ENCODE measurements at regions not wholly inside any gene's neighbourhood (a gene's known extent, or its start where the extent isn't known, plus 50 kb on each side); places are given as distances from the start of the nearest gene placed in this dataset.
"Not testable (repeated sequence)": the region's sequence is repeated elsewhere in the genome, so short reads cannot be mapped to it uniquely, and the experiment has no call there.

DNA sequence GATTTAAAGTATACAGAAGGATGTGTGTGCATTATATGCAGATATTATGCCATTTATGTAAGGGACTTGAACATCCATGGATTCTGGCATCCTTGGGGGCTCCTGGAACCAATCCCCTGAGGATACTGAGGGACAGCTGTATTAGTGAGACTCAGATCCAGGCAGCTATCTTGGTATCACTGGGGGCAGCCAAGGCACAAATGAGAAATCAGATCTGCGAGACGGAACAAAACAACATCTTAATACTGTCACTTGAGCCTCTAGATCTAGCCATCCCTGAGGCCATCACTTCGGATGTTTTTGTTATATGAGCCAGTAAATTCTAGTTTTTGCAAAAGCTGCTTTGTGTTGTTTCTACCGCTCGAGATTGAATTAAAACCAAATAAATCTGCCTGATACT lies 175.1 kb upstream of the SFSWAP start:
- no peak for DNase-seq

DNA sequence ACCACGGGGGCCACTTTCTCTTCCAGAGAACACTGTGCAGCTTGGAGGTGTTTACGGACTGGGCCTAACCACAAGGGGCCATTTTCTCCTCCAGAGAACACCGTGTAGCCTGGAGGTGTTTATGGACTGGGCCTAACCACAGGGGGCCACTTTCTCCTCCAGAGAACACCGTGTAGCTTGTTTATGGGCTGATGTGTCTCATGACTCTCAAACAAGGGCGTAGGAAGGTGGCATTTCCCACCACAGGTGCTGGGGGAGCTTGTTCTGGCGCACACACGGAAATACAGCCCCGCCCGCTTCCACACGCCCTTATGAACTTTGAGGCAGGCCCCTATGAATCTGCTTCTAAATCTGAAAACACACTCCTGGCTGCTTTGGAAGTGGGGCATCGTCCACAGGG lies 174.6 kb upstream of the SFSWAP start:
- no peak for DNase-seq

DNA sequence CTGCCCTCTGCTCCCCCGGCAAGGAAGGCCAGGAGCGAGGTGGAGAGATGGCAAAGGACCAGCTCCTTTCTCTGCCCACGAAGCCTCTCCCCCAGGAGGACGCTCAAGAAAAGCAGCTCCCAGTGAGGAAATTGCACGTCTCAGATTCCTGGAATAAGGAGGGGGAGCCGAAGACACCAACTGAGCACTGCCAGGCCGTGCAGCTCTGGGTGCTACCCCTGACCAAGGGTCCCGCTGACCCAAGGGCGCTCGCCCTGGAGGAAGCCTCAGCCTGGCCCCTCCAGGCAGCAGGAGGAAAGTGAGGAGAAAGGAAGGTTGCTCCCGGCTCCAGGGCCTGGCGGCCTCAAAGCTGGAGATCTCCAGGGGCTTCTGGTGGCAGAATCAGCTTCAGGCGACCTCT lies 174.1 kb upstream of the SFSWAP start:
- no peak for DNase-seq

DNA sequence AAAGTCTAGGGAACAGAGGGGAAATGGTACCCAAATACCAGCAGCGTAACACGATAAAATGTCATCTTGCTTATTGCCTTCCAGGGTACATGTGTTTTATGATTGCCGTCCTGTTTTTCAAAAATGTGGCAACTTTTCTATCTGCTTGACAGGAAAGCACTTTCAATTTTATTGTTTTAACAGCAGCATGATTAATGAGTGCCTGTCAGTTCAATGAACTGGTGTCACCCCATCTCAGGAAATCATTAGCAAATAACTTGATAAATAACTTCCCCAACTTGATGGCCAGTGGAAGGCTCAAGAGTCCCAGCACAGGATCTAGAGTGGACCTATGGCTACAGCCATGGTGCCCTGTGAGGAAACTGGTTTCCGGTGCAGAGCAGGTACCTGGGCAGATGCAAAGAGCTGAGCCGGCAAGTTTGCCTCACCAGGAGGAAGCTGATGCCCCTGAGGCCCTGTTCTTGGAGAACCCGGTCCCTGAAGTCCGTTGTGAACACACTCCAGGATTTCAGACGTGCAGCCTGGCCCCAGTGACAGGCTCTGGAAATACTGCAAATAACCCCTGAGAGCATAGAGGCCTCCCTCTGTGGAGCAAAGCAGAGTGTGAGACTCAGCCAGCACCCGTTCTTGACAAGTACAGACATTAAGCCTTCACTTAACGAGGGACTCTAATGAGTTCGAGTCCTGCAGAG lies 173.5 kb upstream of the SFSWAP start:
- no peak for DNase-seq

DNA sequence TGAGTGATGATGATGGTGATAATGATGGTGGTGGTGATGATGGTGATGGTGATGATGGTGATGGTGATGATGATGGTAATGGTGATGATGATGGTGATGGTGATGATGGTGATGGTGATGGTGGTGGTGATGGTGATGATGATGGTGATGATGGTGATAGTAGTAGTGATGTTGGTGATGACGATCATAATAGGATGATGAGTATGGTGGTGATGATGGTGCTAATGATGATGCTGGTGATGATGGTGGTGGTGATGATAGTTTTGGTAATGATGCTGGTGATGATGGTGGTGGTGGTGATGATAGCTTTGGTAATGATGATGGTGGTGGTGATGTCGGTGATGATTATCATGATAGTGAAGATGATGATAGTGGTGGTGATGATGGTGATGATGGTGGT lies 171.5 kb upstream of the SFSWAP start:
- no peak for DNase-seq

DNA sequence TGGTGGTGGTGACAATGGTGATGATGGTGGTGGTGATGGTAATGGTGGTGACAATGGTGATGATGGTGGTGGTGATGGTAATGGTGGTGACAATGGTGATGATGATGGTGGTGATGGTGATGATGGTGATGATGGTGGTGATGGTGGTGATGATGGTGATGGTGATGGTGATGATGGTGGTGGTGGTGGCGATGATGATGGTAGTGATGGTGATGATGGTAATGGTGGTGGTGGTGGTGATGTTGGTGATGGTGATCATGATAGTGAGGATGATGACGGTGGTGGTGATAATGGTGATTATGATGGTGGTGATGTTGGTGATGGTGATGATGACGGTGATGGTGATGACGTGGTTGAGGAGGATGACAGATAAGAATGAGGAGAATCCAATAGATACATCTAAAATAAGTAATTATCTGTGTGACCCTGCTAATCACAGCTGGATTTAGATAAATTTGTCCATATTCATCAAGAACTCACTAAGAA lies 170.7 kb upstream of the SFSWAP start:
- no peak for DNase-seq

DNA sequence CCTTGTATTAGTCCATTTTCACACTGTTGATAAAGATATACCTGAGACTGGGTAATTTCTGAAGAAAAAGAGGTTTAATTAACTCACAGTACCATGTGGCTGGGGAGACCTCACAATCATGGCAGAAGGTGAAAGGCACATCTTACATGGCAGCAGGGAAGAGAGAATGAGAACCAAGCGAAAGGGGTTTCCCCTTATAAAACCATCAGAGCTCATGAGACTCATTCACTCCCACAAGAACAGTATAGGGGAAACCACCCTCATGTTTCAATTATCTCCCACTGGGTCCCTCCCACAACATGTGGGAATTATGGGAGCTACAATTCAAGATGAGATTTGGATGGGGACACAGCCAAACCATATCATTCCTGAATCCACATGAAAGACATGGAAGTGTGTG lies 169.4 kb upstream of the SFSWAP start:
- not testable (repeated sequence) for DNase-seq

DNA sequence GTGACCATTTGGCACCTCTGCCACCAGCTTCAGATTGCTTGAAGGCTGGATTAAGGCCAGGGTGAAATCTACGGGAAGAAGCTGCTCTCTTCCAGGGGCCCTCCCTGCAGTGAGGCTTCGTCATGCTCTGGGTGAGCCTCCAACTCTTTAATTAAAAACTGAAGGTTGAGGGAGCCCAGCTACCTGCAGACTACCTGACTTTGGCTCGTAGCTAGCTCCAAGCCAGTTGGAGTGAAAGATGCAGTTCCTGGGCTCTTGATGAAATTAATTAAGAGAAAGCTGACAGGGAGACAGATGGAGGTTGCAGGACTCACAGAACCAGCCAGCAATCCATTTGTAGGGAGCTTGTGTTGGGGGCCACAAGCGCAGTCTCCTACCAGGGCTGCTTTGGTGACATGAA lies 168.5 kb upstream of the SFSWAP start:
- DNase-seq: no peak

DNA sequence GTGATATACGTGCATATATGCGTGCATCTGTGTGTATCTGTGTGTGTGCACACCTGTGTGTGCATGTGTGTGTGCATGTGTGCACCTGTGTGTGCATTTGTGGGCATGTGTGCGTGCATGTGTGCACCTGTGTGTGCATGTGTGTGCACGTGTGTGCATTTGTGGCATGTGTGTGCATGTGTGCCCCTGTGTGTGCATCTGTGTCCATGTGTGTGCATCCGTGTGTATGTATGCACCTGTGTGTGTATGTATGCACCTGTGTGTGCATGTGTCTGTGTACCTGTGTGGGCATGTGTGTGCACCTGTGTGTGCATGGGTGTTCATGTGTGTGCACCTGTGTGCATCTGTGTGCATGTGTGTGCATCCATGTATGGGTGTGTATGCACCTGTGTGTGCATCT lies 167.8 kb upstream of the SFSWAP start:
- no peak for DNase-seq

DNA sequence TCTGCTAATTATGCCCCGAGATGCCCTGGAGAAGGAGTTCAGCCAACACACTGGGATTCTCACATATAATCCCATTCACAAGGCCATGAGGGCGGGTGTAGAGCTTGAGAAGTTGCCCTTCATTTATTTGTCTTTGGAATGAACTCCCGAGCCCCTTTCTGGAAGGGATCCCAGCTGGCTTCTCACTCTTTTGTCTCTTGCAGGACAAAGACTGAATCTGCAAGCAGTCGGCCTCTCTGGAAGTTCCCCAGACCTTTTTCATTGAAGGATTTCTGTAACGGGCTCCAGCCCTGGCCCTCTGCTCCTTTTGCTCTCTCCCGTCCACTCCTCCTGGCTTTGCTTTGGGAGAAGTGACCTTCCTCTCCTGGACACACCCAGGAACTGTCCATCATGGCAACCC lies 163.3 kb upstream of the SFSWAP start:
- no peak for DNase-seq

DNA sequence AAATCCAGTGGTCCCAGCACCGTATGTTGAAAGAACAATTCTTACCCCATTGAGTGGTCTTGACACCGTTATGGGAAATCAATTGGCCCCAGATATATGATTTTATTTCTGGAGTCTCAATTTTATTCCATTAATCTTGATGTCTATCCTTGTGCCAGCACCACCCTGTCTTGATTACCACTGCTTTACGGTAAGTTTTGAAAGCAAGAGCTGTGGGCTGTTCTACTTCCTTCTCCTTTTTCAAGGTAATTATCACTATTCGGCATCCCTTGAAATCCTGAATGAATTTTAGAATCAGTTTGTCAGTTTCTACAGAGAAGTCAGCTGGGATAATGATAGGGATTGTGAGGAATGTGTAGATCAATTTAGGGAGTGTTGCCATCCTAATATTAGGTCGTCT lies 160.8 kb upstream of the SFSWAP start:
- no peak for DNase-seq

DNA sequence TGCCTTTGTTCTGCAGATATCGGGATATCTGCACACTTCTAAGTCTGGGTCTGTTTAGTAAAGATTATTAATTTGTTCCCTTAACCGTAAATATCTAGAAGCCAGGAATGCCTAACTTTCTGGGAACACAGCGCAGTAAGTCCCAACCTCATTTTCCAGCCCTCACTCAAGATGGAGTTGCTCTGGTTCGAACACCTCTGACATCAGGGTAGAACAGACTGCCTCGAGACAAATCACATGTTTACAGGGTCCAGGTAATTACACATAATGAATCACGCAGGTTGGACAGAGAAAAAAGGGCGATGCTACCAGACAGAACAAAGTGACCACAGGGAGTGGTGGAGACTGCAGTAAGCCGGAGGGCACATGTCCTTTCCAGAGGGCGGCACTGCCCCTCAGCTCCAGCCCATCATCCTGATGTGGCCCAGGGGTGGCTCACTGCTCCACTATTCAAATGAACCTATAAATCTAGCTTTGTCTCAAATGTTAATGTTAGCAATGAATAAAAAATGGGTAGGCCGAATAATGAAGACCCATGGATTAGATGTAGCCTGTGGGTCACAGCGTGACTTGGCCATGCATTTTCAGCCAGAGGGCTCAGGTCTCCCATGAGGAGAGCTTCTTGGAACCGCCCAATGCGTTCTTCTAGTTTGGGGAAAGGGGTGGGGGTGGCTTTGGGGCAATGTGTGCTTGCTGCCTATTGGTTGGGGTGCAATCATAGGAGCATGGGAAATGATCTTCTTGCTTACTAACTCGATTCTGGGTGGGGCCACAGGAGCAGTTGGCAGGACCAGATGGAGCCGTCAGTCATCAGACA lies 159.0 kb upstream of the SFSWAP start:
- no peak for DNase-seq

DNA sequence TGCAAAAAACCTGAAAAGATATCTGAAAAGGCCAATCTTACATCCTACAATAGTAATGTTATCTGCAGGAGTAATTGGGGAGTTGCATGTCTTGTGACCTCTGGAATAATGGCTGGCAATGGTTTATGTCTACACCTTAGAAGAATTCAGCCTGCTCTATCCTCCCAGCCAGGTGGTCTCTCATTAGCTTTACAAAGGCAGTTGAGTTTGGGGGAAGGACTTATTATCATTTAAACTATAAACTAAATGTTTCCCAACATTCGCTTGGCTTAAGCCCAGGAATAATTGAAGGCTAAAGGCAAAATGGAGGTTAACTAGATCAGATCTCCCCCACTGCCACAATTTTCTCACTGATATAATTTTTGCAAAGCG lies 158.4 kb upstream of the SFSWAP start:
- DNase-seq: no peak

DNA sequence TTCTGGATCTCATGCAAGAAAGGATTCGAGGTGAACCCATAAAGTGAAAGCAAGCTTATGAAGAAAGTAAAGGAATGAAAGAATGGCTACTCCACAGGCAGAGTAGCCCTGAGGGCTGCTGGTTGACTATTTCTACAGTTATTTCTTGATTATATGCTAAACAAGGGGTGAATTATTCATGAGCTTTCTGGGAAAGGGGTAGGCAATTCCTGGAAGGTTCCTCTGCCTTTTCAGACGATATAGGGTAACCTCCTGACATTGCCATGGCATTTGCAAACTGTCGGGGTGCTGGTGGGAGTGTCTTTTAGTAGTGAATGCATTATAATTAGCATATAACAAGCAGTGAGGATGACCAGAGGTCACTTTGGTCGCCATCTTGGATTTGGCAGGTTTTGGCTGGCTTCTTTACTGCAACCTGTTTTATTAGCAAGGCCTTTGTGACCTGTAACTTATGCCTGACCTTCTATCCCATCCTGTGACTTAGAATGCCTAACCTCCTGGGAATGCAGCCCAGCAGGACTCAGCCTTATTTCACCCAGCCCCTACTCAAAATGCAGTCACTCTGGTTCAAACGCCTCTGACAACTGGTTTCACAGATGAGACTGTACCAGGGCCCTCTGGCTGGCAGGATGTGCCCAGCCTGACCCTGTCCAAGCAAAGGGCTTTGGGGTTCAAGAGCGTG lies 157.7 kb upstream of the SFSWAP start:
- no peak for DNase-seq

DNA sequence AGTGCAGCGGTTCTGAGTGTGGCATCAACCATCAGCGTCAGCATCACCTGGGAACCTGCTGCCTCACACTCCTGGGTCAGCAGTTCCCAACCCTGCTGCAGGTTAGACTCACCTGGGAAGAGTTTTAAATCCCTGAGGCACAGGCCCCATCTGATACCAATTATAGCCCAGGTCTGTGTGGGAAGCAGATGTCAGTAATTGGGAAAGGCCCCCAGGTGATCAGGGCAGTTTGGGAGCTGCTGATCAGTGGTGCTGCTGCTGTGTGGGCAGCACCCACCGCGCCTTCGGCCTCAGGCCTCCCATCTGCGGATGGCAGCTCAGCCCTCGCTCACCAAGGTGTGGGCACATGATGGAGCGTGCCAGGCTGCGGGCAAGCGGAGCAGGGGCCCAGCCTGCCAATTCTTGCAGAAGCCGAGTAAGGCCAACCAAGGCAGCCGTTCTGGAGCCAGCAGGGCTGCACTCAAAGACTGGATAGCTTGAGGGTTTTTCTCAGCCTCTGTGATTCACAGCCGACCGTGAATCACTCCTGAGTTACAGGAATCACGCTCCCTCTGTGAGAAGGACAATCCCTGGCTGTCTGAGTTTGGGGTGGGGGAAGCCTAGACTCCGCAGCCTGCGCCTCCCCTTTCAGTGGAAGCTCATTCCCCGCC lies 155.6 kb upstream of the SFSWAP start:
- DNase-seq: no peak

DNA sequence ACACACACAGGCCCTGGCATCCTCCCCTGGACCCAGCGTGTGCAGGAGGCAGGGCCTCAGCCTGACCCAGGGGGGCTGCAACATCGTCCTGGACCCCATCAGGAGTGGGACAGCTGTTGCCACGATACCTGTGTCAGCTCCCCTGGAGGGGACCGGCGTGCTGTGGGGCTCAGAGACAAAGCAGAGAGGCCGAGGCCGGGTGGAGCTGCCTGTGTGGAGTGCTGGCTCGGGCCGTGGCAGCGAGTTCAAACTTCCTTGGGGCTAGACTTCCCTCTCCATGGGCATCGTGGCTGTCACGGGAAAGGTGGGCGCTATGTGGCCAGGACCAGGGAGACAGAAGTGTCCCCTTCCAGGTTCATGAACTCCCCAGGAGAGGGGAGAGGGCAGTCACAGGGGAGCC lies 155.0 kb upstream of the SFSWAP start:
- DNase-seq: no peak

DNA sequence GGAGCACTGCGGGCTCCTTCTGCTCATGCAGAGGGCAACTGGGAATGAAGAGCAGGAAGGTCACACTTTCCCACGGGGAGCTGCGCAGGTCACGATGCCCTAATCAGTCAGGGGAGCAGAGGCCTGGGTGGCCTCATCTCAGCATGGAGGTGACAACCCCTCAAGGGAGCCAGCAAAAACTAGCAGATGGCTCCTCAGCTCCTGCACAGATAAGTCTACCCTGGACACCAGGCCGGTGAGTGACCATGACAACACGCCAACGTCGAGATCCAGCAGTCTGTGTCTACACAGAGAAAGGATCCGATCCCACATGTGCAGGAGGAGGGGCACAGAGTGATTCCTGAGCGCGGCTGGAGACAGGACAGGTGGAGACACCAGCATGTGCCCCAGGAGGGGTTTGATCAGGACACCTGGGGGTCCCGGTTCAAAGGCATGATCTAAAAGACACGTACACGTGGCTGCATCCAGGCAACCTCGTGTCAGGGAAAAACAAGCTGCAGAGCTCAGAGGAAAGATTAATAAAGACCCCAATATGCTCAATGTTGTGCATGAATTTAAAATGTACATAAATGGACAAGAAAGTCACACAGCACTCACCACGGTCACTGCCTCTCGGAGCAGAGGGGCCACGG lies 153.7 kb upstream of the SFSWAP start:
- no peak for DNase-seq

DNA sequence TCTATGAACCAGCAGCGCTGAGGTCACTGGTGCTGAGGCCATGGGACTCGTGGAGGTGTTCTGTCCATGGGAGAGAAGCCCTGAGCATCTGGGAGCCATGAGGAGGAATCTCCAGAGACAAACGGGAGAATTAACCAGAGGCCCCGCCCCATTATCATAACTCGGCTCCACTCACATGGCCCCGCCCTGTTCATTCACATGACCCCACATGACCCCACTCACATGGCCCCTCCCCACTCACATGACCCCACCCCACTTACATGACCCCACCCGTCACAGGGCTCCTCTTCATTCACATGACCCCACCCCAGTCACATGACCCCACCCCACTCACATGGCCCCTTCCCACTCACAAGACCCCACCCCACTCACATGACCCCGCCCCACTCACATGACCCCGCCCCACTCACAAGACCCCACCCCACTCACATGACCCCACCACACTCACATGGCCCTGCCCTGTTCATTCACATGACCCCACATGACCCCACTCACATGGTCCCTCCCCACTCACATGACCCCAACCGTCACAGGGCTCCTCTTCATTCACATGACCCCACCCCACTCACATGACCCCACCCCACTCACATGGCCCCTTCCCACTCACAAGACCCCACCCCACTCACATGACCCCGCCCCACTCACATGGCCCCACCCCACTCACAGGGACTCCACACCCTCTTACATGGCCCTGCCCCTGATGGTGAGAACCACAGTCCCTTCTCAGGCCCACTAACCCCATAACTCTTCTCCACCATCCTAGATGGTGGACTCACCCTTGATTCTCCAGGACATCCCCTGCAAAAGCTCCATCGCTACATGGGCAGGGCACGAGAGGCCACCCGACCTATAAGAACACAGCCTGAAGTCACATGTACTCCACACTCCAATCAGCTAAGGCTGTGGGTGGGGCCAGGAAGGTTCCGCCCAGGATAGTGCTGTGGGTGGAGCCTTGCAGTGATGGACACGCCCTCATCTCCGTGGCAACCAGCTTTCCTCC lies 151.1 kb upstream of the SFSWAP start:
- DNase-seq: no peak

DNA sequence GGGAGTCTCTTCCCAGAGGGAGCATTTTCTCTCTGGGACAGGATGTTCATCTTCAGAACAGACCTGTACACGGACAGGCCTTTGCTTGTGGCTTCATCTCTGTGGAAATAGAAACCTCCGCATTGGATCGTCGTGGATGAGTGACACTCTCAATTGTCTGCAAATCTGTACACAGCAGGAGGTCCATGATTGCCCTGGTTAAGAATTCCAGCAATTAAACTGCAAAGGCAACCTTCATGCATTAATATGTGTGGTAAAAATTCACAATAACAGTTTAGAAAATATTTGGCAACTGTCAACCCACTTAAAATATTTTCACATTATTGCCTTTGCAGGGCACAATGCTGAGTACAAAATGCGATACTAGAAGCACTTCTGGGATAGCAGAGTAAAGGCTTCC lies 149.8 kb upstream of the SFSWAP start:
- no peak for DNase-seq

DNA sequence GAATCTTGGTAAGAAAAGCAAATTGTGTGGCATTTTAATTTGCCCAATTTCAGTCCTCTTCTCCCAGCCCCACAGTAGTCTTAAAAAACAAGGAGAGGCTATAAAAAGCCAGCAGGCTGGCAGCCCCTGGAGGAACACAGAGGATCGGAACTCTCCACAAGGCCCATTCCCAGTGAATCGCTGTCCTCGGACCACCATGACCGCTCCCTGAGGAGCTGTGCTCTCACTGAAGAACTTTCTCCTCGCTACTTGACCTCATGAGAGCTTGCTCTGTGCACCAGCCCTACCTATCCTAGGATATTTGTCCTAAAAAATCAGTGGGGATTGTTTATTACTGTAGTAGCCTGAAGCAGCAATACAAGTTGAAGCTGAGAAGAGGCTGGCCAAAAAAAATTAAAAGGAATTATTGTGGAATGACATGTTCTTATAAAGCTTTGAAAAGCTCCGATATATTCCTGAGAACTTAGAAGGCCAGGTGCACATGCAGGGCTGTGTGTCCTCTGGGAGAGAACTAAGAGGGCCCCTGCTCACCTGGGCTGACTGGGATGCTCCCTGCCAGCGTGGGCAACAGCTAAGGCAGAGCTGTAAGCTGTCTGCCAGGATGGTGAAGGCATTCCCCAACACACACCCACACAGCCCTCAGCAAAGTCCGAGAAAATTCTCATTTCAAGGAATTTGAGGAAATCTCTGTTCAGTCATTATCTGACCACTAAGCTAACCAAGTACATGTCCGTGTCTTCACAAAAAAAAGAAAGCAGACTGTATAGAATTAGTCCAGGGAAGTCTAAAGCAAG lies 148.8 kb upstream of the SFSWAP start:
- no peak for DNase-seq

Measured in GDM1 (cell line).